Motor neuron (in vitro differentiated cells): ENCODE measurements at regions not wholly inside any gene's neighbourhood (a gene's known extent, or its start where the extent isn't known, plus 50 kb on each side); places are given as distances from the start of the nearest gene placed in this dataset.

Experiments
- ATAC-seq, 8 experiments: fragments of 200-7000 bp; cut with Tn5 transposase; replicated peaks in 6 of 8; 2 replicates each; pipeline ENCODE4 v1.8.0; 2021; ENCODE audit warnings: mild to moderate bottlenecking in 8 of 8, moderate library complexity in 8 of 8
- H3K27ac ChIP-seq, 2 donors: fragments of 250-450 bp; sonication (Bioruptor Pico); 2 replicates each; pipeline ENCODE4 v1.9.0; 2021; ENCODE audit warnings: antibody characterized with exemption in 2 of 2, mild to moderate bottlenecking in 2 of 2, moderate library complexity in 1 of 2
- H3K4me1 ChIP-seq, 2 donors: fragments of 250-450 bp; sonication (Bioruptor Pico); replicated peaks in 1 of 2; 2 replicates each; pipeline ENCODE4 v1.6.1; 2021; ENCODE audit warnings: antibody characterized with exemption in 2 of 2, mild to moderate bottlenecking in 2 of 2, moderate library complexity in 1 of 2
- H3K4me3 ChIP-seq, 5 donors: fragments of 250-450 bp; sonication (Bioruptor Pico); 2 replicates each; pipeline ENCODE4 v1.9.0; 2021; ENCODE audit warnings: antibody characterized with exemption in 5 of 5, mild to moderate bottlenecking in 5 of 5, moderate library complexity in 4 of 5
- WGBS, 10 experiments: fragments of 450-650 bp; shearing (Covaris generic); methylation state at CpG; one replicate each; pipeline ENCODE4 v1.0.0; 2022; 5-methylcytosine and 5-hydroxymethylcytosine counted together
- in situ Hi-C, 9 experiments: fragments of 400-800 bp; cut with MboI; loops; one replicate each; pipeline ENCODE4 v1.15.0; 2021; ENCODE audit warnings: low sequenced_read_pairs in 9 of 9, low pct_unique_long_range_greater_than_20kb in 2 of 9; ENCODE audit not compliant: unreplicated experiment in 9 of 9

- ATAC-seq: no peak
- 17 to 86% (median 72%) methylated on average over 1 to 3 of the region's 3 CpGs for WGBS, 10 experiments
- in situ Hi-C loops: no loop called here
- Histone ChIP-seq H3K27ac (no peak overlapping the region), H3K4me1 (peaks cover 6% of the 10 kb centered on the region in 2 donors), H3K4me3 (no peak overlapping the region)
Observed at GRCh38 chr5:15353086-15353645, 146.8 kb upstream of the FBXL7 start.

GRCh38 chr5:15350614-15351013 lies 149.4 kb upstream of the FBXL7 start:
- Histone ChIP-seq H3K4me1 (peaks cover 6% of the 10 kb centered on the region in 2 donors), H3K4me3 (no peak overlapping the region), H3K27ac (no peak overlapping the region)
- 17 to 100% (median 67%) methylated on average over 1 of the region's 1 CpG; no CpG with 5 or more reads in 3 of the 10 experiments for WGBS, 10 experiments
- in situ Hi-C loops: no loop called here
- ATAC-seq: no peak

GRCh38 chr5:15346738-15347137 lies 153.2 kb upstream of the FBXL7 start:
- in situ Hi-C loops: no loop called here
- 62 to 100% (median 84%) methylated on average over 2 to 5 of the region's 5 CpGs; no CpG with 5 or more reads in 2 of the 10 experiments for WGBS, 10 experiments
- Histone ChIP-seq H3K27ac (no peak overlapping the region), H3K4me1 (no peaks in the 10 kb centered on the region), H3K4me3 (no peak overlapping the region)
- no peak for ATAC-seq

- Histone ChIP-seq H3K4me1 (no peaks in the 10 kb centered on the region), H3K4me3 (no peak overlapping the region), H3K27ac (no peak overlapping the region)
- in situ Hi-C loops: no loop called here
- ATAC-seq: no peak
- 33 to 100% (median 60%) methylated on average over 1 to 2 of the region's 2 CpGs; no CpG with 5 or more reads in 1 of the 10 experiments for WGBS, 10 experiments
Observed at GRCh38 chr5:15344954-15345353, 155.0 kb upstream of the FBXL7 start.

- no peak overlapping the region for H3K4me3 ChIP-seq
- in situ Hi-C loops: no loop called here
- 29 to 100% (median 80%) methylated on average over 1 of the region's 1 CpG; no CpG with 5 or more reads in 7 of the 10 experiments for WGBS, 10 experiments
- no peaks in the 10 kb centered on the region for H3K4me1 ChIP-seq
- H3K27ac ChIP-seq: no peak overlapping the region
- ATAC-seq: no peak
Observed at GRCh38 chr5:15338546-15338945, 161.4 kb upstream of the FBXL7 start.

- no peak for ATAC-seq
- 0 to 100% (median 87%) methylated on average over 1 to 3 of the region's 4 CpGs; no CpG with 5 or more reads in 3 of the 10 experiments for WGBS, 10 experiments
- Histone ChIP-seq H3K4me3 (no peak overlapping the region), H3K27ac (no peak overlapping the region), H3K4me1 (no peaks in the 10 kb centered on the region)
- in situ Hi-C loops: no loop called here
Observed at GRCh38 chr5:15334551-15335266, 165.3 kb upstream of the FBXL7 start.

- H3K27ac ChIP-seq: no peak overlapping the region
- in situ Hi-C loops: no loop called here
- H3K4me1 ChIP-seq: no peaks in the 10 kb centered on the region
- 0 to 100% (median 76%) methylated on average over 1 of the region's 1 CpG; no CpG with 5 or more reads in 2 of the 10 experiments for WGBS, 10 experiments
- ATAC-seq: no peak
- no peak overlapping the region for H3K4me3 ChIP-seq
Observed at GRCh38 chr5:15333091-15333490, 166.9 kb upstream of the FBXL7 start.

- no peak for ATAC-seq
- Histone ChIP-seq H3K4me3 (no peak overlapping the region), H3K4me1 (no peaks in the 10 kb centered on the region), H3K27ac (no peak overlapping the region)
- in situ Hi-C loops: no loop called here
Observed at GRCh38 chr5:15326932-15327331, 173.0 kb upstream of the FBXL7 start.

- H3K4me1 ChIP-seq: peaks cover 0 to 3% of the 10 kb centered on the region in 2 donors
- in situ Hi-C loops: no loop called here
- no peak overlapping the region for H3K4me3 ChIP-seq
- WGBS, 10 experiments: 31 to 100% (median 83%) methylated on average over 2 to 4 of the region's 4 CpGs; no CpG with 5 or more reads in 1 of the 10 experiments
- no peak for ATAC-seq
- no peak overlapping the region for H3K27ac ChIP-seq
Observed at GRCh38 chr5:15326471-15326870, 173.5 kb upstream of the FBXL7 start.

GRCh38 chr5:15322421-15322820 lies 177.6 kb upstream of the FBXL7 start:
- Histone ChIP-seq H3K4me3 (no peak overlapping the region), H3K4me1 (peaks cover 0 to 18% of the 10 kb centered on the region in 2 donors), H3K27ac (no peak overlapping the region)
- ATAC-seq: no peak
- in situ Hi-C loops: no loop called here

GRCh38 chr5:15321776-15322175 lies 178.2 kb upstream of the FBXL7 start:
- 21 to 100% (median 90%) methylated on average over 1 to 3 of the region's 3 CpGs; no CpG with 5 or more reads in 1 of the 10 experiments for WGBS, 10 experiments
- no peak overlapping the region for H3K4me3 ChIP-seq
- in situ Hi-C loops: no loop called here
- no peak overlapping the region for H3K27ac ChIP-seq
- peaks cover 0 to 18% of the 10 kb centered on the region in 2 donors for H3K4me1 ChIP-seq
- no peak for ATAC-seq

- H3K4me3 ChIP-seq: no peak overlapping the region
- no peak overlapping the region for H3K27ac ChIP-seq
- ATAC-seq: peak in 4 of 8 experiments; percentile 50 to 93 (median 66)
- in situ Hi-C loops: no loop called here
- peaks cover 0 to 18% of the 10 kb centered on the region in 2 donors for H3K4me1 ChIP-seq
- 0 to 77% (median 31%) methylated on average over 1 of the region's 1 CpG; no CpG with 5 or more reads in 4 of the 10 experiments for WGBS, 10 experiments
Observed at GRCh38 chr5:15320871-15321270, 179.1 kb upstream of the FBXL7 start.

- in situ Hi-C loops: no loop called here
- WGBS, 10 experiments: 0 to 94% (median 77%) methylated on average over 2 of the region's 2 CpGs
Observed at GRCh38 chr5:15304914-15305834, 194.8 kb upstream of the FBXL7 start.

More at GRCh38 chr5:15304914-15305834, 194.8 kb upstream of the FBXL7 start:
- H3K27ac ChIP-seq: no peak overlapping the region
- H3K4me1 ChIP-seq: no peaks in the 10 kb centered on the region
- no peak overlapping the region for H3K4me3 ChIP-seq
- ATAC-seq: no peak
